Endodermal cell (in vitro differentiated cells): ENCODE measurements at regions not wholly inside any gene's neighbourhood (a gene's known extent, or its start where the extent isn't known, plus 50 kb on each side); places are given as distances from the start of the nearest gene placed in this dataset.

ENCODE experiments used
- DNase-seq: peaks from one replicate; pipeline ENCODE4 v3.0.0-alpha.2; 2017
- H3K27ac ChIP-seq: 2 replicates; pipeline ENCODE4 v1.5.1; 2013; ENCODE audit warnings: mild to moderate bottlenecking, low read depth, low read length, moderate library complexity
- H3K27me3 ChIP-seq: 2 replicates; pipeline ENCODE4 v1.6.1; 2013; ENCODE audit warnings: mild to moderate bottlenecking, low read length, moderate library complexity; ENCODE audit not compliant: insufficient read depth, control insufficient read depth, poor library complexity, severe bottlenecking
- H3K36me3 ChIP-seq: 2 replicates; pipeline ENCODE4 v1.7.0; 2013; ENCODE audit warnings: mild to moderate bottlenecking, low read length, moderate library complexity; ENCODE audit not compliant: control insufficient read depth, insufficient read depth
- H3K4me1 ChIP-seq: one replicate; pipeline ENCODE4 v1.7.0; 2013; ENCODE audit warnings: low read length; ENCODE audit not compliant: control insufficient read depth, insufficient read depth
- H3K4me3 ChIP-seq: 2 replicates; pipeline ENCODE4 v1.5.1; 2013; ENCODE audit warnings: mild to moderate bottlenecking, low read length, moderate library complexity
- H3K9ac ChIP-seq: 2 replicates; pipeline ENCODE4 v1.6.1; 2013; ENCODE audit warnings: mild to moderate bottlenecking, low read length, moderate library complexity; ENCODE audit not compliant: poor library complexity, severe bottlenecking; ENCODE audit errors: extremely low read depth
- H3K9me3 ChIP-seq: 2 replicates; pipeline ENCODE4 v1.6.1; 2013; ENCODE audit warnings: mild to moderate bottlenecking, low read length, moderate library complexity; ENCODE audit not compliant: control insufficient read depth
- H3K27ac Mint-ChIP-seq: 2 replicates; pipeline ENCODE4 v1.8.0; 2020; ENCODE audit warnings: mixed read lengths
- H3K27me3 Mint-ChIP-seq: 2 replicates; pipeline ENCODE4 v1.8.0; 2021; ENCODE audit warnings: mild to moderate bottlenecking, mixed read lengths; ENCODE audit not compliant: insufficient read depth
- H3K36me3 Mint-ChIP-seq: 2 replicates; pipeline ENCODE4 v1.8.0; 2020; ENCODE audit warnings: low read depth, mixed read lengths
- H3K4me1 Mint-ChIP-seq: 2 replicates; pipeline ENCODE4 v1.8.0; 2020; ENCODE audit warnings: mixed read lengths
- H3K4me3 Mint-ChIP-seq: 2 replicates; pipeline ENCODE4 v1.8.0; 2020; ENCODE audit warnings: mild to moderate bottlenecking, moderate library complexity, mixed read lengths
- H3K9me3 Mint-ChIP-seq: 2 replicates; pipeline ENCODE4 v1.8.0; 2020; ENCODE audit warnings: mild to moderate bottlenecking, mixed read lengths
- CTCF ChIP-seq: fragments of 200-600 bp; sonication (generic); conservative IDR thresholded peaks from 2 replicates; pipeline ENCODE4 v1.5.0; 2021; ENCODE audit warnings: antibody characterized with exemption, mild to moderate bottlenecking
- WGBS, 2 experiments: methylation state at CpG; one replicate each; pipeline versions ENCODE4 v1.1.5 to v1.1.7; 2013; ENCODE audit warnings: missing lambda C conversion rate in 2 of 2, mixed read lengths in 1 of 2; ENCODE audit not compliant: insufficient coverage in 1 of 2, insufficient read length in 1 of 2; 5-methylcytosine and 5-hydroxymethylcytosine counted together

DNA sequence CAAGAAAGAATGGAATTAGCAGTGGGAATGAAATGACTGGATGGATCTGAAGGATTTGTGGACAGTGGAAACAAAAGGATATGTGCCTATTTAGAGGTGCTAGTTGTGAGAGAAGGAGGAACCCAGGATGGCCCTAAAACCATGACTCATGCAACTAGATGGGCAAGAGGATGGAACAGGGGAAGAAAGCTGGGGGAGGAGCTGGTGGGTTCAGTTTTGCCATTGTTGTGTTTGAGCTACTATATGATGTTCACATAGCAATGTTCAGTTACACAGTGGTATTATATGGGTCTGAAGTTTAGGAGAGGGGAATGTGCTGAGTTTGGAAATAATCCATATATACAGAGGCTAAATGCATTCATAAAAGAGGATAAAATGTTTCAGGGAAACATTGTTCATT lies 125.7 kb upstream of the SSTR4 start:
- H3K9me3 ChIP-seq: peaks cover 13% of the 10 kb centered on the region
- no peak for DNase-seq
- H3K27ac ChIP-seq: no peak overlapping the region
- no peak overlapping the region for H3K9ac ChIP-seq
- H3K4me1 Mint-ChIP-seq: peaks cover 5% of the 10 kb centered on the region
- peaks cover 17% of the 10 kb centered on the region for H3K9me3 Mint-ChIP-seq
- no peak overlapping the region for H3K27ac Mint-ChIP-seq
- no peaks in the 10 kb centered on the region for H3K36me3 Mint-ChIP-seq
- no peaks in the 10 kb centered on the region for H3K27me3 ChIP-seq
- no peak for TF ChIP-seq CTCF
- no peaks in the 10 kb centered on the region for H3K27me3 Mint-ChIP-seq
- no peaks in the 10 kb centered on the region for H3K4me1 ChIP-seq
- no peak overlapping the region for H3K4me3 Mint-ChIP-seq
- H3K36me3 ChIP-seq: no peaks in the 10 kb centered on the region
- no peak overlapping the region for H3K4me3 ChIP-seq

DNA sequence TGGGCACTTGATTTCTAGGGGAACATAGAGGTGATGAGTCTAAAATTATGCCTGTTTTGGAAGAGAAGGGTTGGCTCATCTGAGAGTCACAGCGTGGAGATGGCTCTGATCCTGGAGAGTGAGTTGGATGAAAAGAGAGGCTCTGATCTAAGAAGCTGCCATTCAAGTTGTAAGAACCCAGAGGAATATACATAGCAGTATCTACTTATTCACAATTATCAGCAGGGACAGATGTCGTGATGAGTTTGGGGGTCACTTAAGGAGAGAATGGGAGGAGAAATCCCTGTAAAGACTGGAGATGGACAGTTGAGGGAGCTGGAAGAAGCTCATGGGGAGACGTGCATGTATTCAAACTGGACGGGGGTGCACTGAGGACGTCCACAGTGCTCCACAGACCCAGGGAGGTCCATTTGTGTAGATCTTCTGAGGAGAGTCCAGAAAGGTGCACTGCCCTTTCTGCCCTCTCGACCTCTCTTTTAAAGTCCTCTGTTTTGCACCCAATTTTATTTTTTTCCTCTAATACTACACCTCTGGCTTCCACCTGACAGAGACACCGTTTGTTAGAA lies 124.7 kb upstream of the SSTR4 start:
- H3K9me3 ChIP-seq: peaks cover 19% of the 10 kb centered on the region
- peaks cover 22% of the 10 kb centered on the region for H3K9me3 Mint-ChIP-seq
- no peak overlapping the region for H3K4me3 ChIP-seq
- 83 to 89% methylated on average over 7 of the region's 7 CpGs for WGBS, 2 experiments
- no peak overlapping the region for H3K4me3 Mint-ChIP-seq
- H3K27ac ChIP-seq: no peak overlapping the region
- no peaks in the 10 kb centered on the region for H3K36me3 Mint-ChIP-seq
- no peaks in the 10 kb centered on the region for H3K36me3 ChIP-seq
- H3K9ac ChIP-seq: no peak overlapping the region
- peaks cover 10% of the 10 kb centered on the region for H3K4me1 Mint-ChIP-seq
- H3K4me1 ChIP-seq: no peaks in the 10 kb centered on the region
- no peaks in the 10 kb centered on the region for H3K27me3 Mint-ChIP-seq
- H3K27me3 ChIP-seq: no peaks in the 10 kb centered on the region
- TF ChIP-seq CTCF: no peak
- no peak for DNase-seq
- H3K27ac Mint-ChIP-seq: no peak overlapping the region

DNA sequence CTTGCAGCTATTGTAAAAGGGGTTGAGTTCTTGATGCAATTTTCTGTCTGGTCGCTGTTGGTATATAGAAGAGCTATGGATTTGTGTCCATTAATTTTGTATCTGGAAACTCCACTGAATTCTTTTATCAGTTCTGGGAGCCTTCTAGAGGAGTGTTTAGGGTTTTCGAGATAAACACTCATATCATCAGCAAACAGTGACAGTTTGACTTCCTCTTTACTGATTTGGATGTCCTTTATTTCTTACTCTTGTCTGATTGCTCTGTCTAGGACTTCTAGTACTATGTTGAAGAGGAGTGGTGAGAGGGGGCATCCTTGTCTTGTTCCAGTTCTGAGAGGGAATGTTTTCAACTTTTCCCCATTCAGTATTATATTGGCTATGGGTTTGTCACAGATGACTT lies 120.8 kb upstream of the SSTR4 start:
- H3K4me3 Mint-ChIP-seq: no peak overlapping the region
- Histone ChIP-seq H3K27me3 (no peaks in the 10 kb centered on the region), H3K4me3 (peak overlapping the region; percentile 47), H3K27ac (no peak overlapping the region), H3K36me3 (no peaks in the 10 kb centered on the region), H3K4me1 (no peaks in the 10 kb centered on the region), H3K9ac (no peak overlapping the region), H3K9me3 (peaks cover 13% of the 10 kb centered on the region)
- H3K4me1 Mint-ChIP-seq: peaks cover 14% of the 10 kb centered on the region
- H3K27ac Mint-ChIP-seq: no peak overlapping the region
- no peak for DNase-seq
- peaks cover 25% of the 10 kb centered on the region for H3K9me3 Mint-ChIP-seq
- TF ChIP-seq CTCF: no peak
- no peaks in the 10 kb centered on the region for H3K27me3 Mint-ChIP-seq
- 91 to 100% methylated on average over 1 to 2 of the region's 2 CpGs for WGBS, 2 experiments
- H3K36me3 Mint-ChIP-seq: no peaks in the 10 kb centered on the region
